Mesothelial cell of epicardium (in vitro differentiated cells): ENCODE measurements at regions not wholly inside any gene's neighbourhood (a gene's known extent, or its start where the extent isn't known, plus 50 kb on each side); places are given as distances from the start of the nearest gene placed in this dataset.
"Not testable (repeated sequence)": the region's sequence is repeated elsewhere in the genome, so short reads cannot be mapped to it uniquely, and the experiment has no call there.

Experiments
- DNase-seq, 2 experiments: peaks; one replicate each; pipeline ENCODE4 v3.0.0; 2021; ENCODE audit warnings: low spot score in 2 of 2; ENCODE audit not compliant: unreplicated experiment in 2 of 2
- H3K27ac Mint-ChIP-seq: 2 replicates; pipeline ENCODE4 v1.8.0; 2021; ENCODE audit warnings: mixed read lengths
- H3K27me3 Mint-ChIP-seq: 2 replicates; pipeline ENCODE4 v1.8.0; 2021; ENCODE audit warnings: low read depth, mixed read lengths
- H3K36me3 Mint-ChIP-seq: 2 replicates; pipeline ENCODE4 v1.8.0; 2021; ENCODE audit warnings: mixed read lengths
- H3K4me1 Mint-ChIP-seq: 2 replicates; pipeline ENCODE4 v1.8.0; 2021; ENCODE audit warnings: mixed read lengths
- H3K4me3 Mint-ChIP-seq: 2 replicates; pipeline ENCODE4 v1.8.0; 2021; ENCODE audit warnings: mild to moderate bottlenecking, moderate library complexity, mixed read lengths
- H3K9me3 Mint-ChIP-seq: 2 replicates; pipeline ENCODE4 v1.8.0; 2021; ENCODE audit warnings: mixed read lengths
- CTCF ChIP-seq: fragments of 200-600 bp; sonication (generic); IDR thresholded peaks from one replicate; pipeline ENCODE4 v1.5.0; 2021; ENCODE audit warnings: antibody characterized with exemption; ENCODE audit not compliant: unreplicated experiment

GRCh38 chr4:114442856-114443255 is 155.8 kb upstream of the UGT8 start:
- Mint-ChIP-seq H3K36me3 (no peaks in the 10 kb centered on the region), H3K27ac (no peak overlapping the region), H3K27me3 (no peaks in the 10 kb centered on the region), H3K9me3 (no peaks in the 10 kb centered on the region), H3K4me1 (peaks cover 7% of the 10 kb centered on the region), H3K4me3 (no peak overlapping the region)
- DNase-seq, result no peak
- no peak for TF ChIP-seq CTCF

GRCh38 chr4:114444211-114444610 is 154.4 kb upstream of the UGT8 start:
- Mint-ChIP-seq H3K36me3 (no peaks in the 10 kb centered on the region), H3K9me3 (peaks cover 5% of the 10 kb centered on the region)

DNA sequence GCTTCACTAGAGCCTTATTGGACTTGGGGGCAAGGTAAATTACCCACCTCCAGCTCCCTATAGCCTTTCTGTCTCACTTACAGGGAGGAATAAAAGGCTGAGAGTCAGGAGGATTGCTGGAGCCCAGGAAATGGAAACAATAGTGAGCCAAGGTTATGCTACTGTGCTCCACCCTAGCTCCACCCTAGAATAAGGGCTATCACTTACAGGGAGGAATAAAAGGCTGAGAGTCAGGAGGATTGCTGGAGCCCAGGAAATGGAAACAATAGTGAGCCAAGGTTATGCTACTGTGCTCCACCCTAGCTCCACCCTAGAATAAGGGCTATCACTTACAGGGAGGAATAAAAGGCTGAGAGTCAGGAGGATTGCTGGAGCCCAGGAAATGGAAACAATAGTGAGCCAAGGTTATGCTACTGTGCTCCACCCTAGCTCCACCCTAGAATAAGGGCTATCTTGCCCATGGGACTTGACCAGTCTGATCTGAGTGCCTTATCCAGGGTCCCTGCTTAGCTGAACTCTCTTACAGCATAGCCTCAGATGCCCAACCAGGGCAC is 150.6 kb upstream of the UGT8 start:
- H3K4me3 Mint-ChIP-seq, H3K4me1 Mint-ChIP-seq, DNase-seq, H3K27me3 Mint-ChIP-seq, H3K27ac Mint-ChIP-seq, H3K36me3 Mint-ChIP-seq: not testable (repeated sequence)
- peaks cover 41% of the 10 kb centered on the region for H3K9me3 Mint-ChIP-seq

More at GRCh38 chr4:114444211-114444610, 154.4 kb upstream of the UGT8 start:
- TF ChIP-seq CTCF, result no peak
- no peak for DNase-seq
- H3K27me3 Mint-ChIP-seq, result no peaks in the 10 kb centered on the region
- H3K4me3 Mint-ChIP-seq, result no peak overlapping the region
- H3K4me1 Mint-ChIP-seq, result peaks cover 7% of the 10 kb centered on the region
- H3K27ac Mint-ChIP-seq, result no peak overlapping the region

DNA sequence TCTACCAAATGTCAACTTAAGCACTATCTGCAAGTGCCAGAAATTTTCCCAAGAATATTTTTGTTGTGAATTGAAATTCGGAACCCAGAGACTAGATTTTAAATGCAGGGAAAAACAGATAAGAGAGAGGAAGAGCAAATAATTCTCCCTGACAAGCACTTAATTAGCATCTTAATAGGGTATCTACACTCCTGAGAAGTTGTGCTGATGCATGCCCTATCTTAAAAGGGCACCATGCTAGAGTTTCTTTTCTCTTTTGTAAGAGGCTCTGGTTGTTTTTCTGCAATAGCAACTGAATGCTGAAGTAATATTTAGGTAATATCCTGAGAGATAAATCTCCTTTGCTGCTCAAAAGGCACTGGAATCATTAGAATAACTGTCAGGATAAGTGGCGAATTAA is 139.9 kb upstream of the UGT8 start:
- H3K36me3 Mint-ChIP-seq, result no peaks in the 10 kb centered on the region
- DNase-seq, result no peak
- peaks cover 6% of the 10 kb centered on the region for H3K27me3 Mint-ChIP-seq
- H3K27ac Mint-ChIP-seq, result no peak overlapping the region
- H3K4me1 Mint-ChIP-seq, result no peaks in the 10 kb centered on the region
- H3K9me3 Mint-ChIP-seq, result no peaks in the 10 kb centered on the region
- H3K4me3 Mint-ChIP-seq, result no peak overlapping the region
- no peak for TF ChIP-seq CTCF

DNA sequence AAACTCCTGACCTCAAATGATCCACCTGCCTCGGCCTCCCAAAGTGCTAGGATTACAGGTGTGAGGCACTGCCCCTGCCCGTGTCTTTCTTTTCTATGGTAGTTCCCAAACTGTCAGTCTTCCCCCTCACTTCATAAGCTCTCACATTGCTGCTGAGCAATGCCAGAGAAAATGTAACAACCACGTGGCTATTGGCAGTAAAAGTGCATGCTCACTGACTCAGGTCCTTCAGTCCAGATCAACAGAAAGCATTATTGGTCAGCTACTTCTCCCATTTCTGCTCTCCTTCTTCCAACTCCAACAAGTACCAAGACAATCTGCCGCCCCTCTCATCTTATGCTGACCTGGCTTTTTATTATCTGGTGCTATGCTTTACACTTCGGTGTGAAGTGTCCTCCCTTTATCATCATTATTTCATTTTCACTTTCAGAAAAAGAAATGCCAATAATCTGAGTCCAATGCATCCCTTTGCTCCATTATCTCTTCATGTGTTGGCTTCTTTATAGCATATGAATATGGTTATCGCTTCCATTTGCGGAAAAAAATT is 133.8 kb upstream of the UGT8 start:
- no peak overlapping the region for H3K27ac Mint-ChIP-seq
- no peaks in the 10 kb centered on the region for H3K36me3 Mint-ChIP-seq
- no peak for TF ChIP-seq CTCF
- H3K4me1 Mint-ChIP-seq, result no peaks in the 10 kb centered on the region
- no peaks in the 10 kb centered on the region for H3K9me3 Mint-ChIP-seq
- peaks cover 14% of the 10 kb centered on the region for H3K27me3 Mint-ChIP-seq
- no peak for DNase-seq
- H3K4me3 Mint-ChIP-seq, result no peak overlapping the region

DNA sequence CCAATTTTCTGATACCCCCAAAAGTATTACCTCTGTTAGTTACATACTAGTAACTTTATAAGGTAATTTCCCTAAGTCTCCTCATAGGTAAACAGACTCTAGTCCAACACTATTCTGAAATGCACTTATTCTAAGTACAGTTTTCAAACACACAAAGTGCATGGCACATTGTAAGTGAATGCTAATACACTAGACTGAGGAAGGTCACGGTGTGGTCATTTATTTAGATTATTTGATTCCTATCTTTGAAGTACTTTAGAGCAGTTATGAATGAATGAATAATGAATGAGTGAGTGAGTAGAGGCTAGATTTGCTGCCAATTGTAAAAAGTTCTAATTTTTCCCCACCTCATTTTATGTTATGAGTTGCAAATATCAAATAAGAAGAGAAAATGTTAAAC is 132.8 kb upstream of the UGT8 start:
- TF ChIP-seq CTCF, result no peak
- Mint-ChIP-seq H3K4me1 (no peaks in the 10 kb centered on the region), H3K27me3 (peaks cover 15% of the 10 kb centered on the region), H3K9me3 (no peaks in the 10 kb centered on the region), H3K27ac (no peak overlapping the region), H3K4me3 (no peak overlapping the region), H3K36me3 (no peaks in the 10 kb centered on the region)
- no peak for DNase-seq
